ENCODE measurements at regions not wholly inside any gene's neighbourhood (a gene's known extent, or its start where the extent isn't known, plus 50 kb on each side); places are given as distances from the start of the nearest gene placed in this dataset.

DNA sequence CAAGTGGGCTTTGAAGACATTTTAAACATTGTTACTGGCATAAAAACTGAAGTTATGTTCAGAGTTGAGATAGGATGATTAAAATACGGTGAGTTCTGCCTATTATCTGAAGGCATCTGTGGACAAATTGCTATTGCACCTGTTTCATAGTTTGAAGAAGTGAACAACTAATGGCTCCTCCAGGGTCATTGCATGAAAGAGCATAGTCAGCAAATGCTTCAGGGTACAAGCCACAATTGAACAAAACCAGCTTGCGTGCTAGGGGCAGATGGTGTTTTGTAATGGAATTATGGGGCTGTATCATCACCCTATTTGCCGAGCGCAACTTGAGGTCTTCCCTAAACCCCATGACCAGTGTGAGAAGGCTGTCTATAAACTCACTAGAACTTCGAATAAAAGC is 369.1 kb downstream of the MTRR start:
- intact Hi-C loops (cut with DNase I) = no loop called here
- no peak for DNase-seq (ENCODE audit: extremely low spot score in 2 of 2)
- H3K4me1 ChIP-seq = no peaks in the 10 kb centered on the region
- no peaks in the 10 kb centered on the region for H3K9me3 ChIP-seq
- H3K4me3 ChIP-seq = no peak overlapping the region
- TF ChIP-seq, protein P1, sequence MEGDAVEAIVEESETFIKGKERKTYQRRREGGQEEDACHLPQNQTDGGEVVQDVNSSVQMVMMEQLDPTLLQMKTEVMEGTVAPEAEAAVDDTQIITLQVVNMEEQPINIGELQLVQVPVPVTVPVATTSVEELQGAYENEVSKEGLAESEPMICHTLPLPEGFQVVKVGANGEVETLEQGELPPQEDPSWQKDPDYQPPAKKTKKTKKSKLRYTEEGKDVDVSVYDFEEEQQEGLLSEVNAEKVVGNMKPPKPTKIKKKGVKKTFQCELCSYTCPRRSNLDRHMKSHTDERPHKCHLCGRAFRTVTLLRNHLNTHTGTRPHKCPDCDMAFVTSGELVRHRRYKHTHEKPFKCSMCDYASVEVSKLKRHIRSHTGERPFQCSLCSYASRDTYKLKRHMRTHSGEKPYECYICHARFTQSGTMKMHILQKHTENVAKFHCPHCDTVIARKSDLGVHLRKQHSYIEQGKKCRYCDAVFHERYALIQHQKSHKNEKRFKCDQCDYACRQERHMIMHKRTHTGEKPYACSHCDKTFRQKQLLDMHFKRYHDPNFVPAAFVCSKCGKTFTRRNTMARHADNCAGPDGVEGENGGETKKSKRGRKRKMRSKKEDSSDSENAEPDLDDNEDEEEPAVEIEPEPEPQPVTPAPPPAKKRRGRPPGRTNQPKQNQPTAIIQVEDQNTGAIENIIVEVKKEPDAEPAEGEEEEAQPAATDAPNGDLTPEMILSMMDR (IDR thresholded peaks at IDR 0.05) = no peak
- TF ChIP-seq POLR2AphosphoS5 (IDR thresholded peaks at IDR 0.05; ENCODE audit: insufficient read depth in 1 of 2, low read depth in 1 of 2) = no peak
- no peak for TF ChIP-seq POLR2A (IDR thresholded peaks at IDR 0.05)
- no peaks in the 10 kb centered on the region for H3K27me3 ChIP-seq
- H3K27ac ChIP-seq = no peak overlapping the region
- H3K36me3 ChIP-seq = no peaks in the 10 kb centered on the region

- H3K4me3 ChIP-seq = no peak overlapping the region
- H3K9me3 ChIP-seq = no peaks in the 10 kb centered on the region
- no peak overlapping the region for H3K27ac ChIP-seq
- no peaks in the 10 kb centered on the region for H3K36me3 ChIP-seq
- no peaks in the 10 kb centered on the region for H3K4me1 ChIP-seq
- no peaks in the 10 kb centered on the region for H3K27me3 ChIP-seq
- no peak for DNase-seq (ENCODE audit: extremely low spot score in 2 of 2)
- TF ChIP-seq, protein P1 (IDR thresholded peaks at IDR 0.05) = no peak
- TF ChIP-seq POLR2A (IDR thresholded peaks at IDR 0.05) (no peak), POLR2AphosphoS5 (IDR thresholded peaks at IDR 0.05; ENCODE audit: insufficient read depth in 1 of 2, low read depth in 1 of 2) (no peak)
- intact Hi-C loops (cut with DNase I) = no loop called here
Measured at GRCh38 chr5:8239198-8239597, 370.2 kb downstream of the MTRR start.

DNA sequence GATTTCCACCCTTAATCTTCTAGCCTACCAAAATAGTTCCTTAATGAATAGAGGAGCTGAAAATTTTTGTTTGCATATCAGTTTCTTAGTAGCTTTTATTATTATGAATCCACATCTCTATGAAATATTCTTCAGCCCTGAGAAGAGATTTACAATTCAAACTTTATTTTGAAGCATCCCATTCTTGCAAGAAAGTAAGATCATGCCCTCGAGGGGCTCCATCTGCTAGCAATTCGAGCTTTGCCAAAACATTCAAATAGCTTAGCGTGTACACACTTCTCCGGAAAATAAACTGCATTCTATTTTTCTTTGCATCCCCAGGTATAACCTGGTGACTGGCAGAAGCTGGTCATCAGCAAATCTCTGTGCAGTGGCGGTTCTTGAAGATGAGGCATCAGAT is 370.7 kb downstream of the MTRR start:
- Histone ChIP-seq H3K27ac (no peak overlapping the region), H3K4me1 (no peaks in the 10 kb centered on the region), H3K4me3 (no peak overlapping the region), H3K27me3 (no peaks in the 10 kb centered on the region), H3K9me3 (no peaks in the 10 kb centered on the region), H3K36me3 (no peaks in the 10 kb centered on the region)
- TF ChIP-seq, protein P1 (IDR thresholded peaks at IDR 0.05) = no peak
- TF ChIP-seq POLR2A (IDR thresholded peaks at IDR 0.05) = no peak
- TF ChIP-seq POLR2AphosphoS5 (IDR thresholded peaks at IDR 0.05; ENCODE audit: insufficient read depth in 1 of 2, low read depth in 1 of 2) = no peak
- intact Hi-C loops (cut with DNase I) = no loop called here
- DNase-seq (ENCODE audit: extremely low spot score in 2 of 2) = no peak

DNA sequence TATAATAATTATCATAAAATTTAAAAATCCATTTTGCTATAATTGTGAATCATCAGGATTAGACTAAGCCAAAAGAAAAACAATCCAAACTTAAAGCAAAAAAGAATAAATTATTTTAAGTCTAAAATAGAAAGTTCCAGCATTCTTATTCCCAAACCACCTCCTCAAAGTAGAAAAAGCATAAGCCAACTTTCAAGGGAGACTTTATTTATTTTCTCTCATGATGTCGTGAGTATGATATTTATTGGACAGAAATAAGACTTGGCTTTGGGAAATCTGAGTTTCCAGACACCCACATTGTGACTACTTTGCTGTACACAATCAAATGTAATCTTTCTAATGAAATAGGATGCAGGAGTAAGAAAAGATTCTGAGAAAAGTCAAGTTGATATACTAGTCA is 372.1 kb downstream of the MTRR start:
- no peaks in the 10 kb centered on the region for H3K36me3 ChIP-seq
- H3K27me3 ChIP-seq = no peaks in the 10 kb centered on the region
- no peaks in the 10 kb centered on the region for H3K9me3 ChIP-seq
- no peak overlapping the region for H3K27ac ChIP-seq
- TF ChIP-seq, protein P1 (IDR thresholded peaks at IDR 0.05) = no peak
- no peak for TF ChIP-seq POLR2A (IDR thresholded peaks at IDR 0.05)
- TF ChIP-seq POLR2AphosphoS5 (IDR thresholded peaks at IDR 0.05; ENCODE audit: insufficient read depth in 1 of 2, low read depth in 1 of 2) = no peak
- H3K4me1 ChIP-seq = no peaks in the 10 kb centered on the region
- intact Hi-C loops (cut with DNase I) = no loop called here
- no peak overlapping the region for H3K4me3 ChIP-seq
- DNase-seq (ENCODE audit: extremely low spot score in 2 of 2) = no peak

- no peaks in the 10 kb centered on the region for H3K9me3 ChIP-seq
- no peak for DNase-seq (ENCODE audit: extremely low spot score in 2 of 2)
Measured at GRCh38 chr5:8241558-8241957, 372.6 kb downstream of the MTRR start.

More at GRCh38 chr5:8241558-8241957, 372.6 kb downstream of the MTRR start:
- Histone ChIP-seq H3K4me3 (no peak overlapping the region), H3K27ac (no peak overlapping the region), H3K36me3 (no peaks in the 10 kb centered on the region), H3K27me3 (no peaks in the 10 kb centered on the region), H3K4me1 (no peaks in the 10 kb centered on the region)
- intact Hi-C loops (cut with DNase I) = no loop called here
- no peak for TF ChIP-seq POLR2AphosphoS5 (IDR thresholded peaks at IDR 0.05; ENCODE audit: insufficient read depth in 1 of 2, low read depth in 1 of 2)
- TF ChIP-seq, protein P1 (IDR thresholded peaks at IDR 0.05) = no peak
- TF ChIP-seq POLR2A (IDR thresholded peaks at IDR 0.05) = no peak
